OCI-M2 (cell line): ENCODE measurements at regions not wholly inside any gene's neighbourhood (a gene's known extent, or its start where the extent isn't known, plus 50 kb on each side); places are given as distances from the start of the nearest gene placed in this dataset.
"Not testable (repeated sequence)": the region's sequence is repeated elsewhere in the genome, so short reads cannot be mapped to it uniquely, and the experiment has no call there.

ENCODE experiments used
- DNase-seq: peaks from one replicate; lab custom pipeline; 2025; ENCODE audit not compliant: unreplicated experiment; lab: John Stamatoyannopoulos, UW

GRCh38 chr13:71218960-71219359 lies 648.0 kb downstream of the DACH1 start:
- DNase-seq = no peak

GRCh38 chr13:71217827-71218226 lies 649.2 kb downstream of the DACH1 start:
- DNase-seq = no peak

- no peak for DNase-seq
These were observed 652.2 kb downstream of the DACH1 start for GRCh38 chr13:71214821-71215220.

- DNase-seq = no peak
These were observed 652.6 kb downstream of the DACH1 start for GRCh38 chr13:71214357-71214756.

GRCh38 chr13:71213252-71213821 lies 653.7 kb downstream of the DACH1 start:
- no peak for DNase-seq

- DNase-seq = no peak
These were observed 656.1 kb downstream of the DACH1 start for GRCh38 chr13:71210861-71211260.

GRCh38 chr13:71209217-71209616 lies 657.8 kb downstream of the DACH1 start:
- no peak for DNase-seq

- not testable (repeated sequence) for DNase-seq
These were observed 682.4 kb downstream of the DACH1 start for GRCh38 chr13:71184583-71184982.

- DNase-seq = not testable (repeated sequence)
These were observed 683.7 kb downstream of the DACH1 start for GRCh38 chr13:71183352-71183751.

- DNase-seq = no peak
These were observed 695.3 kb downstream of the DACH1 start for GRCh38 chr13:71171740-71172139.

GRCh38 chr13:71169180-71169579 lies 697.8 kb downstream of the DACH1 start:
- DNase-seq = no peak

GRCh38 chr13:71156550-71156949 lies 710.5 kb downstream of the DACH1 start:
- DNase-seq = no peak

GRCh38 chr13:71149498-71150363 lies 717.3 kb downstream of the DACH1 start:
- no peak for DNase-seq

GRCh38 chr13:71149046-71149445 lies 718.0 kb downstream of the DACH1 start:
- no peak for DNase-seq

GRCh38 chr13:71148396-71148795 lies 718.6 kb downstream of the DACH1 start:
- no peak for DNase-seq

GRCh38 chr13:71144883-71145282 lies 722.1 kb downstream of the DACH1 start:
- no peak for DNase-seq

- no peak for DNase-seq
These were observed 729.9 kb downstream of the DACH1 start for GRCh38 chr13:71137101-71137500.

- DNase-seq = no peak
These were observed 742.8 kb downstream of the DACH1 start for GRCh38 chr13:71124230-71124629.

GRCh38 chr13:71118779-71119364 lies 748.1 kb downstream of the DACH1 start:
- no peak for DNase-seq

GRCh38 chr13:71117920-71118319 lies 749.1 kb downstream of the DACH1 start:
- DNase-seq = no peak

- no peak for DNase-seq
These were observed 751.7 kb downstream of the DACH1 start for GRCh38 chr13:71115301-71115700.

GRCh38 chr13:71096421-71096820 lies 770.6 kb downstream of the DACH1 start:
- no peak for DNase-seq
